ENCODE measurements at regions not wholly inside any gene's neighbourhood (a gene's known extent, or its start where the extent isn't known, plus 50 kb on each side); places are given as distances from the start of the nearest gene placed in this dataset.

GRCh38 chr6:113432521-113433334 lies 424.4 kb upstream of the MARCKS start:
- no peak overlapping the region for H3K27ac Mint-ChIP-seq
- no peak overlapping the region for H3K4me3 Mint-ChIP-seq
- H3K4me1 Mint-ChIP-seq = peaks cover 17% of the 10 kb centered on the region
- DNase-seq = no peak
- H3K27me3 Mint-ChIP-seq (ENCODE audit: low read depth, poor library complexity) = peaks cover 10% of the 10 kb centered on the region
- no peaks in the 10 kb centered on the region for H3K9me3 Mint-ChIP-seq
- no peaks in the 10 kb centered on the region for H3K36me3 Mint-ChIP-seq (ENCODE audit: low read depth)
- no peak for TF ChIP-seq CTCF (IDR thresholded peaks at IDR 0.05)

GRCh38 chr6:113433335-113433991 lies 423.7 kb upstream of the MARCKS start:
- Mint-ChIP-seq H3K4me1 (peaks cover 17% of the 10 kb centered on the region), H3K27me3 (ENCODE audit: low read depth, poor library complexity) (peaks cover 10% of the 10 kb centered on the region), H3K4me3 (no peak overlapping the region), H3K27ac (no peak overlapping the region), H3K36me3 (ENCODE audit: low read depth) (no peaks in the 10 kb centered on the region), H3K9me3 (no peaks in the 10 kb centered on the region)
- peak; percentile 6 for DNase-seq
- TF ChIP-seq CTCF (IDR thresholded peaks at IDR 0.05) = no peak

GRCh38 chr6:113434641-113435040 lies 422.5 kb upstream of the MARCKS start:
- Mint-ChIP-seq H3K27ac (no peak overlapping the region), H3K36me3 (ENCODE audit: low read depth) (no peaks in the 10 kb centered on the region), H3K4me3 (no peak overlapping the region), H3K9me3 (no peaks in the 10 kb centered on the region), H3K27me3 (ENCODE audit: low read depth, poor library complexity) (peaks cover 10% of the 10 kb centered on the region), H3K4me1 (peaks cover 19% of the 10 kb centered on the region)
- no peak for TF ChIP-seq CTCF (IDR thresholded peaks at IDR 0.05)
- DNase-seq = no peak

GRCh38 chr6:113437566-113437965 lies 419.6 kb upstream of the MARCKS start:
- peaks cover 6% of the 10 kb centered on the region for H3K27me3 Mint-ChIP-seq (ENCODE audit: low read depth, poor library complexity)
- H3K4me3 Mint-ChIP-seq = no peak overlapping the region
- H3K4me1 Mint-ChIP-seq = peaks cover 22% of the 10 kb centered on the region
- no peak for DNase-seq
- no peak for TF ChIP-seq CTCF (IDR thresholded peaks at IDR 0.05)
- no peaks in the 10 kb centered on the region for H3K36me3 Mint-ChIP-seq (ENCODE audit: low read depth)
- no peaks in the 10 kb centered on the region for H3K9me3 Mint-ChIP-seq
- H3K27ac Mint-ChIP-seq = no peak overlapping the region

- Mint-ChIP-seq H3K27ac (no peak overlapping the region), H3K4me3 (no peak overlapping the region), H3K4me1 (peaks cover 5% of the 10 kb centered on the region), H3K27me3 (ENCODE audit: low read depth, poor library complexity) (peaks cover 6% of the 10 kb centered on the region), H3K36me3 (ENCODE audit: low read depth) (no peaks in the 10 kb centered on the region), H3K9me3 (peaks cover 5% of the 10 kb centered on the region)
- TF ChIP-seq CTCF (IDR thresholded peaks at IDR 0.05) = no peak
- DNase-seq = no peak
Observed at GRCh38 chr6:113439866-113440265, 417.3 kb upstream of the MARCKS start.

Data from nephron progenitor cell (in vitro differentiated cells).